IgD-negative memory B cell (primary cell): ENCODE measurements at regions not wholly inside any gene's neighbourhood (a gene's known extent, or its start where the extent isn't known, plus 50 kb on each side); places are given as distances from the start of the nearest gene placed in this dataset.
A peak's percentile ranks its signal among the peaks of the same experiment; 100 is the strongest.
"Not testable (repeated sequence)": the region's sequence is repeated elsewhere in the genome, so short reads cannot be mapped to it uniquely, and the experiment has no call there.

Experiments
- H3K27ac Mint-ChIP-seq, 3 donors: one replicate each; pipeline ENCODE4 v1.8.0; 2020 to 2022; ENCODE audit warnings: mild to moderate bottlenecking in 3 of 3, mixed read lengths in 3 of 3, moderate library complexity in 1 of 3
- H3K27me3 Mint-ChIP-seq: one replicate; pipeline ENCODE4 v1.8.0; 2021; ENCODE audit warnings: mixed read lengths
- H3K36me3 Mint-ChIP-seq: one replicate; pipeline ENCODE4 v1.8.0; 2020; ENCODE audit warnings: mild to moderate bottlenecking, mixed read lengths
- H3K4me1 Mint-ChIP-seq, 3 donors: one replicate each; pipeline ENCODE4 v1.8.0; 2020 to 2022; ENCODE audit warnings: mixed read lengths in 3 of 3, mild to moderate bottlenecking in 1 of 3
- H3K4me3 Mint-ChIP-seq, 4 donors: one replicate each; pipeline ENCODE4 v1.8.0; 2020 to 2022; ENCODE audit warnings: mild to moderate bottlenecking in 4 of 4, mixed read lengths in 4 of 4, moderate library complexity in 3 of 4
- H3K9me3 Mint-ChIP-seq, 3 donors: one replicate each; pipeline ENCODE4 v1.8.0; 2020 to 2021; ENCODE audit warnings: mixed read lengths in 3 of 3, mild to moderate bottlenecking in 1 of 3

GRCh38 chr3:171915275-171915674, 72.1 kb downstream of the TMEM212 start:
- no peaks in the 10 kb centered on the region for H3K36me3 Mint-ChIP-seq
- peaks cover 7% of the 10 kb centered on the region for H3K27me3 Mint-ChIP-seq
- H3K4me1 Mint-ChIP-seq: peaks cover 0 to 2% (median 0%) of the 10 kb centered on the region in 3 donors

GRCh38 chr3:171916888-171917287, 73.7 kb downstream of the TMEM212 start:
- Mint-ChIP-seq H3K36me3 (no peaks in the 10 kb centered on the region), H3K27me3 (peaks cover 10% of the 10 kb centered on the region), H3K4me1 (peaks cover 0 to 2% (median 0%) of the 10 kb centered on the region in 3 donors), H3K27ac (no peak overlapping the region), H3K4me3 (no peak overlapping the region), H3K9me3 (peaks cover 1 to 7% (median 5%) of the 10 kb centered on the region in 3 donors)

More at GRCh38 chr3:171915275-171915674, 72.1 kb downstream of the TMEM212 start:
- H3K9me3 Mint-ChIP-seq: peaks cover 5 to 10% (median 6%) of the 10 kb centered on the region in 3 donors
- H3K27ac Mint-ChIP-seq: no peak overlapping the region
- no peak overlapping the region for H3K4me3 Mint-ChIP-seq

- not testable (repeated sequence) for H3K27me3 Mint-ChIP-seq, H3K36me3 Mint-ChIP-seq, H3K27ac Mint-ChIP-seq, H3K4me1 Mint-ChIP-seq
- Mint-ChIP-seq H3K9me3 (peaks cover 10 to 17% (median 11%) of the 10 kb centered on the region in 3 donors), H3K4me3 (peak overlapping the region in 1 of 4 donors; percentile 23)
Observed at GRCh38 chr3:171922629-171923028, 79.5 kb downstream of the TMEM212 start.

GRCh38 chr3:171923668-171924067, 80.5 kb downstream of the TMEM212 start:
- not testable (repeated sequence) for H3K4me1 Mint-ChIP-seq, H3K27me3 Mint-ChIP-seq, H3K4me3 Mint-ChIP-seq, H3K36me3 Mint-ChIP-seq, H3K27ac Mint-ChIP-seq
- peaks cover 11 to 22% (median 12%) of the 10 kb centered on the region in 3 donors for H3K9me3 Mint-ChIP-seq

GRCh38 chr3:171924864-171925263, 81.7 kb downstream of the TMEM212 start:
- peaks cover 10 to 19% (median 11%) of the 10 kb centered on the region in 3 donors for H3K9me3 Mint-ChIP-seq
- H3K4me3 Mint-ChIP-seq, H3K36me3 Mint-ChIP-seq, H3K4me1 Mint-ChIP-seq, H3K27ac Mint-ChIP-seq, H3K27me3 Mint-ChIP-seq: not testable (repeated sequence)

GRCh38 chr3:171932153-171932611, 89.0 kb downstream of the TMEM212 start:
- no peaks in the 10 kb centered on the region for H3K36me3 Mint-ChIP-seq
- H3K27ac Mint-ChIP-seq: no peak overlapping the region
- H3K4me3 Mint-ChIP-seq: no peak overlapping the region
- H3K27me3 Mint-ChIP-seq: peaks cover 4% of the 10 kb centered on the region
- peaks cover 0 to 4% (median 2%) of the 10 kb centered on the region in 3 donors for H3K9me3 Mint-ChIP-seq
- no peaks in the 10 kb centered on the region for H3K4me1 Mint-ChIP-seq

- H3K4me1 Mint-ChIP-seq: no peaks in the 10 kb centered on the region
- H3K4me3 Mint-ChIP-seq: no peak overlapping the region
- peaks cover 4% of the 10 kb centered on the region for H3K27me3 Mint-ChIP-seq
- peaks cover 2% of the 10 kb centered on the region for H3K36me3 Mint-ChIP-seq
- no peaks in the 10 kb centered on the region for H3K9me3 Mint-ChIP-seq
- H3K27ac Mint-ChIP-seq: no peak overlapping the region
Observed at GRCh38 chr3:171933441-171933840, 90.3 kb downstream of the TMEM212 start.

- Mint-ChIP-seq H3K27me3 (peaks cover 7% of the 10 kb centered on the region), H3K4me3 (no peak overlapping the region)
Observed at GRCh38 chr3:171935261-171936123, 92.3 kb downstream of the TMEM212 start.

GRCh38 chr3:171936191-171936841, 93.2 kb downstream of the TMEM212 start:
- Mint-ChIP-seq H3K27ac (no peak overlapping the region), H3K27me3 (peaks cover 7% of the 10 kb centered on the region), H3K4me3 (no peak overlapping the region), H3K9me3 (no peaks in the 10 kb centered on the region), H3K36me3 (peaks cover 2% of the 10 kb centered on the region), H3K4me1 (no peaks in the 10 kb centered on the region)

More at GRCh38 chr3:171935261-171936123, 92.3 kb downstream of the TMEM212 start:
- Mint-ChIP-seq H3K4me1 (no peaks in the 10 kb centered on the region), H3K9me3 (no peaks in the 10 kb centered on the region), H3K36me3 (peaks cover 2% of the 10 kb centered on the region), H3K27ac (no peak overlapping the region)

- H3K36me3 Mint-ChIP-seq: peaks cover 2% of the 10 kb centered on the region
- no peaks in the 10 kb centered on the region for H3K4me1 Mint-ChIP-seq
- H3K27ac Mint-ChIP-seq: no peak overlapping the region
- H3K27me3 Mint-ChIP-seq: peaks cover 3% of the 10 kb centered on the region
- no peak overlapping the region for H3K4me3 Mint-ChIP-seq
- no peaks in the 10 kb centered on the region for H3K9me3 Mint-ChIP-seq
Observed at GRCh38 chr3:171939578-171939977, 96.4 kb downstream of the TMEM212 start.

GRCh38 chr3:171940151-171940649, 97.1 kb downstream of the TMEM212 start:
- Mint-ChIP-seq H3K36me3 (peaks cover 2% of the 10 kb centered on the region), H3K27ac (no peak overlapping the region), H3K27me3 (peaks cover 3% of the 10 kb centered on the region), H3K4me1 (no peaks in the 10 kb centered on the region), H3K4me3 (no peak overlapping the region), H3K9me3 (no peaks in the 10 kb centered on the region)

GRCh38 chr3:171943262-171944117, 95.9 kb upstream of the FNDC3B start:
- Mint-ChIP-seq H3K27ac (no peak overlapping the region), H3K36me3 (no peaks in the 10 kb centered on the region), H3K27me3 (peaks cover 3% of the 10 kb centered on the region), H3K4me3 (no peak overlapping the region), H3K9me3 (peaks cover 0 to 3% (median 2%) of the 10 kb centered on the region in 3 donors), H3K4me1 (no peaks in the 10 kb centered on the region)

- Mint-ChIP-seq H3K4me3 (no peak overlapping the region), H3K4me1 (no peaks in the 10 kb centered on the region), H3K27ac (no peak overlapping the region), H3K27me3 (peaks cover 3% of the 10 kb centered on the region), H3K9me3 (peaks cover 0 to 3% (median 2%) of the 10 kb centered on the region in 3 donors), H3K36me3 (no peaks in the 10 kb centered on the region)
Observed at GRCh38 chr3:171944118-171945016, 95.0 kb upstream of the FNDC3B start.

GRCh38 chr3:171948674-171949073, 90.7 kb upstream of the FNDC3B start:
- no peak overlapping the region for H3K27ac Mint-ChIP-seq
- H3K4me1 Mint-ChIP-seq: peaks cover 0 to 2% (median 0%) of the 10 kb centered on the region in 3 donors
- H3K4me3 Mint-ChIP-seq: no peak overlapping the region
- peaks cover 0 to 3% (median 2%) of the 10 kb centered on the region in 3 donors for H3K9me3 Mint-ChIP-seq
- H3K27me3 Mint-ChIP-seq: peaks cover 3% of the 10 kb centered on the region
- no peaks in the 10 kb centered on the region for H3K36me3 Mint-ChIP-seq
